ENCODE measurements at regions not wholly inside any gene's neighbourhood (a gene's known extent, or its start where the extent isn't known, plus 50 kb on each side); places are given as distances from the start of the nearest gene placed in this dataset.

GRCh38 chrX:39152106-39152649, 350.9 kb downstream of the MID1IP1 start (continued):
- TF ChIP-seq CREB1 (IDR thresholded peaks at IDR 0.05) (peak; percentile 28; the same call in 1 of the 2 replicates), CREB1 (CRISPR knock-in tag; IDR thresholded peaks at IDR 0.05) (no peak; the same call in 1 of the 2 replicates), GATAD2A (IDR thresholded peaks at IDR 0.05) (no peak), ZNF197 (CRISPR knock-in tag; IDR thresholded peaks at IDR 0.05; ENCODE audit: low read depth) (peak; percentile 85), BHLHE40 (IDR thresholded peaks at IDR 0.05; ENCODE audit: low read length) (peak; percentile 51), GABPB1 (CRISPR knock-in tag; IDR thresholded peaks at IDR 0.05) (peak; percentile 26; the same call in 1 of the 2 replicates), ZNF134 (CRISPR knock-in tag; conservative IDR thresholded peaks at IDR 0.05) (no peak), CREM (IDR thresholded peaks at IDR 0.05; ENCODE audit: low read depth) (peak; percentile 77), ZNF143 (CRISPR knock-in tag; IDR thresholded peaks at IDR 0.05) (no peak), MTA2 (IDR thresholded peaks at IDR 0.05; ENCODE audit: low read depth) (peak; percentile 85), SMARCE1 (IDR thresholded peaks at IDR 0.05) (peak; percentile 70; the same call in 1 of the 2 replicates), ZFX (CRISPR knock-in tag; IDR thresholded peaks at IDR 0.05) (peak; percentile 26; the same call in 1 of the 2 replicates), TBL1XR1 (IDR thresholded peaks at IDR 0.05; ENCODE audit: low read length in 2 of 2) (peak in 1 of 2 experiments; percentile 57; a peak in 3 of 4 replicates), ATF1 (CRISPR knock-in tag; IDR thresholded peaks at IDR 0.05) (no peak), ATF1 (tag; IDR thresholded peaks at IDR 0.05) (peak; percentile 68), KHSRP (IDR thresholded peaks at IDR 0.05) (peak; percentile 32; the same call in 1 of the 2 replicates), NR2C2 (CRISPR knock-in tag; IDR thresholded peaks at IDR 0.05) (no peak), NR2C2 (tag; IDR thresholded peaks at IDR 0.05) (no peak)
- TF ChIP-seq, protein P1, sequence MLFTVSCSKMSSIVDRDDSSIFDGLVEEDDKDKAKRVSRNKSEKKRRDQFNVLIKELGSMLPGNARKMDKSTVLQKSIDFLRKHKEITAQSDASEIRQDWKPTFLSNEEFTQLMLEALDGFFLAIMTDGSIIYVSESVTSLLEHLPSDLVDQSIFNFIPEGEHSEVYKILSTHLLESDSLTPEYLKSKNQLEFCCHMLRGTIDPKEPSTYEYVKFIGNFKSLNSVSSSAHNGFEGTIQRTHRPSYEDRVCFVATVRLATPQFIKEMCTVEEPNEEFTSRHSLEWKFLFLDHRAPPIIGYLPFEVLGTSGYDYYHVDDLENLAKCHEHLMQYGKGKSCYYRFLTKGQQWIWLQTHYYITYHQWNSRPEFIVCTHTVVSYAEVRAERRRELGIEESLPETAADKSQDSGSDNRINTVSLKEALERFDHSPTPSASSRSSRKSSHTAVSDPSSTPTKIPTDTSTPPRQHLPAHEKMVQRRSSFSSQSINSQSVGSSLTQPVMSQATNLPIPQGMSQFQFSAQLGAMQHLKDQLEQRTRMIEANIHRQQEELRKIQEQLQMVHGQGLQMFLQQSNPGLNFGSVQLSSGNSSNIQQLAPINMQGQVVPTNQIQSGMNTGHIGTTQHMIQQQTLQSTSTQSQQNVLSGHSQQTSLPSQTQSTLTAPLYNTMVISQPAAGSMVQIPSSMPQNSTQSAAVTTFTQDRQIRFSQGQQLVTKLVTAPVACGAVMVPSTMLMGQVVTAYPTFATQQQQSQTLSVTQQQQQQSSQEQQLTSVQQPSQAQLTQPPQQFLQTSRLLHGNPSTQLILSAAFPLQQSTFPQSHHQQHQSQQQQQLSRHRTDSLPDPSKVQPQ (CRISPR knock-in tag; IDR thresholded peaks at IDR 0.05; ENCODE audit: borderline replicate concordance) = no peak
- TF ChIP-seq, protein P2, sequence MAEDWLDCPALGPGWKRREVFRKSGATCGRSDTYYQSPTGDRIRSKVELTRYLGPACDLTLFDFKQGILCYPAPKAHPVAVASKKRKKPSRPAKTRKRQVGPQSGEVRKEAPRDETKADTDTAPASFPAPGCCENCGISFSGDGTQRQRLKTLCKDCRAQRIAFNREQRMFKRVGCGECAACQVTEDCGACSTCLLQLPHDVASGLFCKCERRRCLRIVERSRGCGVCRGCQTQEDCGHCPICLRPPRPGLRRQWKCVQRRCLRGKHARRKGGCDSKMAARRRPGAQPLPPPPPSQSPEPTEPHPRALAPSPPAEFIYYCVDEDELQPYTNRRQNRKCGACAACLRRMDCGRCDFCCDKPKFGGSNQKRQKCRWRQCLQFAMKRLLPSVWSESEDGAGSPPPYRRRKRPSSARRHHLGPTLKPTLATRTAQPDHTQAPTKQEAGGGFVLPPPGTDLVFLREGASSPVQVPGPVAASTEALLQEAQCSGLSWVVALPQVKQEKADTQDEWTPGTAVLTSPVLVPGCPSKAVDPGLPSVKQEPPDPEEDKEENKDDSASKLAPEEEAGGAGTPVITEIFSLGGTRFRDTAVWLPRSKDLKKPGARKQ (CRISPR knock-in tag; IDR thresholded peaks at IDR 0.05) = no peak
- TF ChIP-seq, protein P3, sequence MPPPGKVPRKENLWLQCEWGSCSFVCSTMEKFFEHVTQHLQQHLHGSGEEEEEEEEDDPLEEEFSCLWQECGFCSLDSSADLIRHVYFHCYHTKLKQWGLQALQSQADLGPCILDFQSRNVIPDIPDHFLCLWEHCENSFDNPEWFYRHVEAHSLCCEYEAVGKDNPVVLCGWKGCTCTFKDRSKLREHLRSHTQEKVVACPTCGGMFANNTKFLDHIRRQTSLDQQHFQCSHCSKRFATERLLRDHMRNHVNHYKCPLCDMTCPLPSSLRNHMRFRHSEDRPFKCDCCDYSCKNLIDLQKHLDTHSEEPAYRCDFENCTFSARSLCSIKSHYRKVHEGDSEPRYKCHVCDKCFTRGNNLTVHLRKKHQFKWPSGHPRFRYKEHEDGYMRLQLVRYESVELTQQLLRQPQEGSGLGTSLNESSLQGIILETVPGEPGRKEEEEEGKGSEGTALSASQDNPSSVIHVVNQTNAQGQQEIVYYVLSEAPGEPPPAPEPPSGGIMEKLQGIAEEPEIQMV (tag; conservative IDR thresholded peaks at IDR 0.05; ENCODE audit: low read depth) = no peak
- TF ChIP-seq, protein P4, sequence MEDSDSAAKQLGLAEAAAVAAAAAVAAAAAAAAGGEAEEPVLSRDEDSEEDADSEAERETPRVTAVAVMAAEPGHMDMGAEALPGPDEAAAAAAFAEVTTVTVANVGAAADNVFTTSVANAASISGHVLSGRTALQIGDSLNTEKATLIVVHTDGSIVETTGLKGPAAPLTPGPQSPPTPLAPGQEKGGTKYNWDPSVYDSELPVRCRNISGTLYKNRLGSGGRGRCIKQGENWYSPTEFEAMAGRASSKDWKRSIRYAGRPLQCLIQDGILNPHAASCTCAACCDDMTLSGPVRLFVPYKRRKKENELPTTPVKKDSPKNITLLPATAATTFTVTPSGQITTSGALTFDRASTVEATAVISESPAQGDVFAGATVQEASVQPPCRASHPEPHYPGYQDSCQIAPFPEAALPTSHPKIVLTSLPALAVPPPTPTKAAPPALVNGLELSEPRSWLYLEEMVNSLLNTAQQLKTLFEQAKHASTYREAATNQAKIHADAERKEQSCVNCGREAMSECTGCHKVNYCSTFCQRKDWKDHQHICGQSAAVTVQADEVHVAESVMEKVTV (CRISPR knock-in tag; IDR thresholded peaks at IDR 0.05) = peak; percentile 38; the same call in 1 of the 2 replicates
